HG02798 (cell line): ENCODE measurements at regions not wholly inside any gene's neighbourhood (a gene's known extent, or its start where the extent isn't known, plus 50 kb on each side); places are given as distances from the start of the nearest gene placed in this dataset.

ENCODE experiments used
- ATAC-seq: cut with Tn5 transposase; IDR thresholded peaks from one replicate; pipeline ENCODE4 v1.9.1; 2021; ENCODE audit warnings: mild to moderate bottlenecking; ENCODE audit not compliant: unreplicated experiment, poor library complexity

- no peak for ATAC-seq
Measured at GRCh38 chr3:98974442-98974841, 72.9 kb upstream of the DCBLD2 start.

GRCh38 chr3:98972720-98973119 is 71.2 kb upstream of the DCBLD2 start:
- ATAC-seq, result no peak

GRCh38 chr3:98972155-98972554 is 70.7 kb upstream of the DCBLD2 start:
- ATAC-seq, result no peak

GRCh38 chr3:98971169-98971681 is 69.7 kb upstream of the DCBLD2 start:
- no peak for ATAC-seq

GRCh38 chr3:98969295-98969694 is 67.8 kb upstream of the DCBLD2 start:
- ATAC-seq, result no peak

- ATAC-seq, result no peak
Measured at GRCh38 chr3:98968824-98969223, 67.3 kb upstream of the DCBLD2 start.

- no peak for ATAC-seq
Measured at GRCh38 chr3:98968347-98968746, 66.9 kb upstream of the DCBLD2 start.

- ATAC-seq, result no peak
Measured at GRCh38 chr3:98967758-98968157, 66.3 kb upstream of the DCBLD2 start.

- ATAC-seq, result no peak
Measured at GRCh38 chr3:98966862-98967546, 65.5 kb upstream of the DCBLD2 start.

GRCh38 chr3:98966434-98966833 is 64.9 kb upstream of the DCBLD2 start:
- ATAC-seq, result no peak

GRCh38 chr3:98964784-98965183 is 63.3 kb upstream of the DCBLD2 start:
- no peak for ATAC-seq

GRCh38 chr3:98963546-98963945 is 62.1 kb upstream of the DCBLD2 start:
- no peak for ATAC-seq

GRCh38 chr3:98962951-98963350 is 61.5 kb upstream of the DCBLD2 start:
- no peak for ATAC-seq

- ATAC-seq, result no peak
Measured at GRCh38 chr3:98962189-98962930, 60.9 kb upstream of the DCBLD2 start.

GRCh38 chr3:98961161-98962155 is 60.0 kb upstream of the DCBLD2 start:
- ATAC-seq, result no peak

- ATAC-seq, result no peak
Measured at GRCh38 chr3:98957681-98958080, 56.2 kb upstream of the DCBLD2 start.

GRCh38 chr3:98956008-98956407 is 54.5 kb upstream of the DCBLD2 start:
- no peak for ATAC-seq

- no peak for ATAC-seq
Measured at GRCh38 chr3:98954791-98955604, 53.5 kb upstream of the DCBLD2 start.

- no peak for ATAC-seq
Measured at GRCh38 chr3:98954242-98954641, 52.7 kb upstream of the DCBLD2 start.

- no peak for ATAC-seq
Measured at GRCh38 chr3:98952404-98952803, 50.9 kb upstream of the DCBLD2 start.
